Suprapubic skin (tissue), 4 donors: ENCODE measurements at regions not wholly inside any gene's neighbourhood (a gene's known extent, or its start where the extent isn't known, plus 50 kb on each side); places are given as distances from the start of the nearest gene placed in this dataset.

Source experiments
- POLR2A ChIP-seq, 2 donors: fragments of 450-650 bp; IDR thresholded peaks; one replicate each; pipeline ENCODE4 v1.6.1; 2017; ENCODE audit warnings: antibody characterized with exemption in 2 of 2, mild to moderate bottlenecking in 2 of 2, moderate library complexity in 2 of 2
- POLR2AphosphoS5 ChIP-seq, 3 donors: sonication (generic); formaldehyde crosslinking; IDR thresholded peaks; one replicate each; pipeline ENCODE4 v1.6.1; 2017; ENCODE audit warnings: antibody characterized with exemption in 3 of 3
- TF ChIP-seq, protein P1 (sequence below), 2 donors: fragments of 200-600 bp in 1 of 2; fragments of 450-650 bp in 1 of 2; sonication (generic) in 1 of 2; IDR thresholded peaks; one replicate each; pipeline ENCODE4 v1.5.1; 2016 to 2019; ENCODE audit warnings: antibody characterized with exemption in 2 of 2, mild to moderate bottlenecking in 1 of 2, moderate library complexity in 1 of 2

DNA sequence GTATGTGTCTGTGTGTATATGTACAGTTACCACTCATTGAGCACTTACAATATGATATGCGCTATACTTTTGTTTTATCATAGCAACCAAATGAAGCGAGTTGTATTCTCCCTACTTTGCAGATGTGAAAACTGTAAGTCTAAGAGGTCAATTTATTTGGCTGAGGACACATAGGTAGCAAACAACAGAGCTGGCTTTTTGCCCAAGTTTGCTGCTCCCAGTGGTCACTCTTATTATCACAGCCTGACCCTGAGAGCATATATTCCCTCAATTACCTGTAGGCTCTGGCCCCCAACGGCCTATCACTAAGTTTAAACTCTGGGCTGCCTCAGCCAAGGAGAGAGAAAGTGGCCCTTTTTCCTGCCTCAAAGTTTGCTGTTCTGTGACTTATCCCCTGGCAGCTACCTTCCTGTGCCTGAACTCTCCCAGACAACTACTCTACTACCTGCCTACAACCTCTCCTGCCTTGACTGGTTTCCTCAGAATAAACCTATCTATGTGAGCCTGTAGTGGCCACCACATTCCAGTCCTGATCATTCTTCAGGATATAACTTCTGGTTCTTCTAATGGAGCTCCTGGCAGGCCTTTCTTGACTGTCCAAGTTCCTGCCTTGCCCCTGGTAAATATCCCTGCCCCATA, 221.8 kb downstream of the FRK start:
- TF ChIP-seq POLR2AphosphoS5 (IDR thresholded peaks at IDR 0.05), result no peak
- TF ChIP-seq, protein P1, sequence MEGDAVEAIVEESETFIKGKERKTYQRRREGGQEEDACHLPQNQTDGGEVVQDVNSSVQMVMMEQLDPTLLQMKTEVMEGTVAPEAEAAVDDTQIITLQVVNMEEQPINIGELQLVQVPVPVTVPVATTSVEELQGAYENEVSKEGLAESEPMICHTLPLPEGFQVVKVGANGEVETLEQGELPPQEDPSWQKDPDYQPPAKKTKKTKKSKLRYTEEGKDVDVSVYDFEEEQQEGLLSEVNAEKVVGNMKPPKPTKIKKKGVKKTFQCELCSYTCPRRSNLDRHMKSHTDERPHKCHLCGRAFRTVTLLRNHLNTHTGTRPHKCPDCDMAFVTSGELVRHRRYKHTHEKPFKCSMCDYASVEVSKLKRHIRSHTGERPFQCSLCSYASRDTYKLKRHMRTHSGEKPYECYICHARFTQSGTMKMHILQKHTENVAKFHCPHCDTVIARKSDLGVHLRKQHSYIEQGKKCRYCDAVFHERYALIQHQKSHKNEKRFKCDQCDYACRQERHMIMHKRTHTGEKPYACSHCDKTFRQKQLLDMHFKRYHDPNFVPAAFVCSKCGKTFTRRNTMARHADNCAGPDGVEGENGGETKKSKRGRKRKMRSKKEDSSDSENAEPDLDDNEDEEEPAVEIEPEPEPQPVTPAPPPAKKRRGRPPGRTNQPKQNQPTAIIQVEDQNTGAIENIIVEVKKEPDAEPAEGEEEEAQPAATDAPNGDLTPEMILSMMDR (IDR thresholded peaks at IDR 0.05), result peak in 1 of 2 donors; percentile 32
- no peak for TF ChIP-seq POLR2A (IDR thresholded peaks at IDR 0.05)
